ENCODE measurements at regions not wholly inside any gene's neighbourhood (a gene's known extent, or its start where the extent isn't known, plus 50 kb on each side); places are given as distances from the start of the nearest gene placed in this dataset.

DNA sequence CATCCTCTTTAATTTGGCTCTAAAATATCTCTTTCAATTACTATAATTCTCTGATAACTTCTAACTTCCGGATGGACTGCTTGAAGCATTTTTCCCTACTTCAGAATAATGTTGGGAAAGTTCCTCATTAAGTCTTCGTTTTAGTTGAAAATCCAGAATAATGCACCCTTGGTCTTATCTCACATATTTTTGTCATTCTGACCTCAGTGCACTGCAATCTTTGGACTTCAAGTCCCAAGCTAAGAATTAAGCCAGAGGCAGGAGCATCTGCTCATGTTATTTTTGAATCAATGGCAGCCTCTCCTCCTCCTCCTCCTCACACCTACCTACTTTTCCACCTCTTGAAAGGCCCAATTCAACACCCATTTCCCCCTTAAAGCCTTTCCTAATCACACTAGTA, 169.8 kb downstream of the CYYR1 start:
- DNase-seq (ENCODE audit: low read depth) = no peak
- H3K4me3 ChIP-seq (ENCODE audit: low read length) = no peak overlapping the region
- TF ChIP-seq, protein P1, sequence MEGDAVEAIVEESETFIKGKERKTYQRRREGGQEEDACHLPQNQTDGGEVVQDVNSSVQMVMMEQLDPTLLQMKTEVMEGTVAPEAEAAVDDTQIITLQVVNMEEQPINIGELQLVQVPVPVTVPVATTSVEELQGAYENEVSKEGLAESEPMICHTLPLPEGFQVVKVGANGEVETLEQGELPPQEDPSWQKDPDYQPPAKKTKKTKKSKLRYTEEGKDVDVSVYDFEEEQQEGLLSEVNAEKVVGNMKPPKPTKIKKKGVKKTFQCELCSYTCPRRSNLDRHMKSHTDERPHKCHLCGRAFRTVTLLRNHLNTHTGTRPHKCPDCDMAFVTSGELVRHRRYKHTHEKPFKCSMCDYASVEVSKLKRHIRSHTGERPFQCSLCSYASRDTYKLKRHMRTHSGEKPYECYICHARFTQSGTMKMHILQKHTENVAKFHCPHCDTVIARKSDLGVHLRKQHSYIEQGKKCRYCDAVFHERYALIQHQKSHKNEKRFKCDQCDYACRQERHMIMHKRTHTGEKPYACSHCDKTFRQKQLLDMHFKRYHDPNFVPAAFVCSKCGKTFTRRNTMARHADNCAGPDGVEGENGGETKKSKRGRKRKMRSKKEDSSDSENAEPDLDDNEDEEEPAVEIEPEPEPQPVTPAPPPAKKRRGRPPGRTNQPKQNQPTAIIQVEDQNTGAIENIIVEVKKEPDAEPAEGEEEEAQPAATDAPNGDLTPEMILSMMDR (conservative IDR thresholded peaks at IDR 0.05; ENCODE audit: low read length) = no peak

DNA sequence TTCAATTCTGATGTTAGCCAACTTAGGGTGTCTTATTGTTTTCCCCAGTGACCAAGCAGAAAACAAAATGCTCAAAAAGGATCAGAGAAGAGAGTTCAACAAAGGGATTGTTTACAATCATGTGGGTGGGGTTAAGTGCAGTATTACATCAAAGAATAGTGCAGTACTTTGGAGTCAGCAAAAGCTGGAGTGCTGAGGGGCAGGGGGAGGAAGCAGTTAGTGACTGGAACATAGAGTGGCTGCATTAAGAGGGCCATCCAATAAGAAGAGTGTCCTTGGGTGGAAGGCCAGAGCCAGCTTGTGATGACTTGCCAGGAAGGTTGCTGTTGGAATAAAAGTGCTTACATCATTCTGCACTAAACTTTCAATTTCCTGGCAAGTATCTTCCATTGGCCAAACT, 175.5 kb downstream of the CYYR1 start:
- no peak for DNase-seq (ENCODE audit: low read depth)
- TF ChIP-seq, protein P1 (conservative IDR thresholded peaks at IDR 0.05; ENCODE audit: low read length) = no peak
- H3K4me3 ChIP-seq (ENCODE audit: low read length) = no peak overlapping the region

DNA sequence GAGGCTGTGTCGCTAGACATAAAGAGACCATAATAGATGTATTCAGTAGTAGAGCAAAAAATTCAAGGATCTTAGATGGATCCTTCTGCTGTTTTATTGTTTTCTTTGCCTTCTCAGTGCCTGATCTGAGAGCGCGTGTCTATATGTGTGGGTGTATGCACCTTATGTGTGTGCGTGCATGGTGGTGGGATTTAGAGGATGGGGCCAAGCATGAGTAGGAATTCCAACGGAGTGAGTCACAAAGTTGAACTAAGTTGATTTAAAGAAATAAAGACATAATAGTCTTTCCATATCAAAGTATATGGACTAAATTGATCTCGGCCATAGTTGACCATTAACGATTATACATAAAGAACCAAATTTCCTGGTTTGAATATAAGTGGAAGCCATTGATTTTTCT, 178.7 kb downstream of the CYYR1 start:
- TF ChIP-seq, protein P1 (conservative IDR thresholded peaks at IDR 0.05; ENCODE audit: low read length) = no peak
- DNase-seq (ENCODE audit: low read depth) = no peak
- no peak overlapping the region for H3K4me3 ChIP-seq (ENCODE audit: low read length)

DNA sequence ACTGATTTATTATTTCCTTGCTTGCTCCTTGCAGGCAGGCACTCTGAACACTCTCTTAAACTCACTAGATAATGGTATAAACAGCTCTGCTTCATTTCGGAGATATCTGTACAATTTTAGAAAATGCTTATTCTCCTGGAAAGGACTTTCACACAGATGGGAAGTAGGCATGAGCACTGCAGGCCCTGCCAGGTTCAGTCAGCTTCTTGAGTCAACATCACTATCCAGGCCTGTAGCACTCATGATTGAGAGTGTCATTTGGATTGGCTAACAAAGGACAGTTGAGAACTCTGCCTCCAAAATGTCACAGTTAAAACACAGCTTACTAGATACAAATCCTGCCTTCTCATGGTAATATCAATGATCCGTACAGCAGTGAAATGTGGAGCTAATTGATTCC, 181.9 kb downstream of the CYYR1 start:
- H3K4me3 ChIP-seq (ENCODE audit: low read length) = no peak overlapping the region
- TF ChIP-seq, protein P1 (conservative IDR thresholded peaks at IDR 0.05; ENCODE audit: low read length) = no peak
- no peak for DNase-seq (ENCODE audit: low read depth)

DNA sequence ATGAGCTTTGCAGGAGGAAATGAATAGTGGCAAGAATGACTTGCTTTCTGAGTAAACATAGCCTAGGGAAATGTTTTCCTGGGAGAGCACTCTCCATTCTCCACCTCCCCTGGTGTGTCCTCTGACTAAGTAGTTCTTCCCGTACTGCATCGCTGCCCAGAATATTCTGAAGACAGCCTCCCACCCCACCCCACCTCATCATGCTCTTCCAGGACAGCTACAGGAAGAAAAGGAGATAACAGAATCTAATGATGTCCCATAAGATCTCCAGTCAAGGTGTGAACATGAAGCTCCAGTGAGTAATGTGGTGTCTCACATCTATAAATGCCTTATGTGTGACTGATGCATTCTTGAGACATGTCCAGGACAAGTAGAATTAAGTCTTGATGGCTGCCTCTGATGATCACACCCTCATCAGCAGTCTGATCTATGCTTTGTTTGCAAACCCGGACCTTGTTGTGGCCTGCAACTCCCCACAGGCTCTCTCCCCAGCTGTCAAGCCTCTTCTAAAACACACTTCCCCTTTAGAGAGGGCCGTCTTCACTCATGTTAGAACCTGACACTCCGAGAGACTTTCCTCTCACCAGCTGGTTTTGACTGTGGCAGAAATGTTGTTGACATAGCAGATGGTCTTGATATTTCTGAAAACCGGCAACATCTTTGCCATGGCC, 183.0 kb downstream of the CYYR1 start:
- H3K4me3 ChIP-seq (ENCODE audit: low read length) = no peak overlapping the region
- TF ChIP-seq, protein P1 (conservative IDR thresholded peaks at IDR 0.05; ENCODE audit: low read length) = no peak
- peak; percentile 80 for DNase-seq (ENCODE audit: low read depth)

DNA sequence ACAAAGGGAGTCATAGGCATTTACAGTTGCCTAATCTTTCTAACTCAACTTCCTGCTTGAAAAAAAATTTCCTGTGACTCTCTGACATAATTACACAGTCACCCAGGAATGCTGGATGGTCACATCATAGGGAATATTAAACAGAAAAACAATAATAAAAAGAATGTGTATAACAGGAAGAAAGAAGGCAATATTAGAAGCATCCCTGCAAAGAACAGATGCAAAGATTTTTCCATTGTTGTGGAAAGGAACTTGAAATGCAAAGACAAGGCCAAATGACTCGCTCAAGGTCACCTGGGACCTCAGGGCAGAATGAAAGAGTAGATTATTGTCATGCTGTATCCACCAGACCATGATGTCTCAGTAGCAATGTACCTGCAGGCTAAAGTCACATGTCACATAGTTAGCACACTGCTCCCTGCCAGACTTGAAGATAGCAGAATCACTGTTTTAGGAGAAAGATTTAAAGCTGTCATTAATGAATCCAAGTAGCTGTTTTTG, 184.3 kb downstream of the CYYR1 start:
- no peak overlapping the region for H3K4me3 ChIP-seq (ENCODE audit: low read length)
- TF ChIP-seq, protein P1 (conservative IDR thresholded peaks at IDR 0.05; ENCODE audit: low read length) = no peak
- peak; percentile 78 for DNase-seq (ENCODE audit: low read depth)

DNA sequence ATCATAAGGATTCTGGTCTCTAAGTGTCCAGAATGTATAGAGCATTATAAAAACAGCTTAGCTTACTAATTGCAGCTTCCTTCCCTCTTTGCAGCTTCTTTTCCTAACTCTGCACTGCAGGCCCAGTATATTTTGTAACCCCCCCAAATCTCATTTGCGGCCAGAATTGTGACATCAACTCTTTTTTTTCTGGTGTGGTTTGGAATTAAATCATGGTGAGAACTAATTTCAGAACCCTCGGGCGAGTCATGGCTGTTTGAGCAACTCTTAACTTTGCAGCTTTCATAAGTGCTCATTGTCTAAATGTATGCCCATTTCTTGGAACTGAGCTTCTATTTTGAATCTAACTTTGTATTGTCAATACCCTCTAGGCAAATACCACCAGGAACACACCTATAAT, 187.4 kb downstream of the CYYR1 start:
- TF ChIP-seq, protein P1 (conservative IDR thresholded peaks at IDR 0.05; ENCODE audit: low read length) = no peak
- H3K4me3 ChIP-seq (ENCODE audit: low read length) = no peak overlapping the region
- DNase-seq (ENCODE audit: low read depth) = peak; percentile 80

All from AG10803 (cell line).